ENCODE measurements at regions not wholly inside any gene's neighbourhood (a gene's known extent, or its start where the extent isn't known, plus 50 kb on each side); places are given as distances from the start of the nearest gene placed in this dataset.
"Not testable (repeated sequence)": the region's sequence is repeated elsewhere in the genome, so short reads cannot be mapped to it uniquely, and the experiment has no call there.

DNA sequence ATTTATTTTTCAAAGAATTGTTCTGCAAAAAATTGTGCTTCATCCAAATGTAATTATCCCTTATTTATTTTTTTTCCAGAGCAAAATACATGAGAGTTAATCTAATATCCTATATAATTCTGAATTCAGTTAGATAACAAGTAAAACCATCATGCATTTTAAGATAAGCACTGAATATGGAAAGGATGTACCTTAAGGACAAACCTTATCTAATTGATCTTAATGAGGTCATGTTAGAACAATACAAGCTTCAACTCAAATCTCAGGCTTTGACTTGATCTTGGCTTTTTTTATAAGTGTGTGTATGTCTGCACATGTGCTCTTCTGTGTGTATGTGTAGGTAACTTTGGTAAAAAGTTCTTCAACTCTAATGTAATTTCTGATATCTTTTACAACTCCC is 1828.8 kb downstream of the PCDH9 start:
- no peak overlapping the region for H3K4me3 ChIP-seq (ENCODE audit: low read length)
- no peak for DNase-seq (ENCODE audit: low read depth)
- TF ChIP-seq CTCF (IDR thresholded peaks at IDR 0.05; ENCODE audit: insufficient read depth, low read depth, low read length, missing control alignments): no peak

DNA sequence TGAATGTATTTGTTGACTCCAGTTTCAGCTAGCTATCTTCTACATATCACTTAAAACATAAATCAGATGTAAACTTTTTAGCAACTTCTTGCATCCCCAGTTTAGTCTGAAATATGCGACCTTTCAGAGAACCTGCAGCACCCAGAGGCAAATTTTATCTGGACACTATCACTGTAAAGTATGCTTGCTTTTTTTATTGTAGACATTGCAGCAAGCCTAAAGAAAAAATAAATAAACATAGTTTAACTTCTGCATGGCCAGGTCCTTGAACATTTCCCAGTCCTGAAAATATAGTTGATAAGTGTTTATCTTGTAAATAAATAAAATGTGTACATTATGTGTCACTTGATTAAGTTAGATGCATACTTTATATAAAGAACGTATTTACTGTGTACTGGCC is 1829.4 kb downstream of the PCDH9 start:
- H3K4me3 ChIP-seq (ENCODE audit: low read length): no peak overlapping the region
- no peak for DNase-seq (ENCODE audit: low read depth)
- TF ChIP-seq CTCF (IDR thresholded peaks at IDR 0.05; ENCODE audit: insufficient read depth, low read depth, low read length, missing control alignments): no peak

GRCh38 chr13:65387743-65388347 is 1842.3 kb downstream of the PCDH9 start:
- TF ChIP-seq CTCF (IDR thresholded peaks at IDR 0.05; ENCODE audit: insufficient read depth, low read depth, low read length, missing control alignments): no peak
- no peak overlapping the region for H3K4me3 ChIP-seq (ENCODE audit: low read length)

GRCh38 chr13:65378943-65379519 is 1851.1 kb downstream of the PCDH9 start:
- no peak for TF ChIP-seq CTCF (IDR thresholded peaks at IDR 0.05; ENCODE audit: insufficient read depth, low read depth, low read length, missing control alignments)
- H3K4me3 ChIP-seq (ENCODE audit: low read length): no peak overlapping the region
- peak; percentile 5 for DNase-seq (ENCODE audit: low read depth)

More at GRCh38 chr13:65387743-65388347, 1842.3 kb downstream of the PCDH9 start:
- DNase-seq (ENCODE audit: low read depth): no peak

- TF ChIP-seq CTCF (IDR thresholded peaks at IDR 0.05; ENCODE audit: insufficient read depth, low read depth, low read length, missing control alignments): no peak
- H3K4me3 ChIP-seq (ENCODE audit: low read length): no peak overlapping the region
- DNase-seq (ENCODE audit: low read depth): no peak
Observed at GRCh38 chr13:65378484-65378883, 1851.7 kb downstream of the PCDH9 start.

DNA sequence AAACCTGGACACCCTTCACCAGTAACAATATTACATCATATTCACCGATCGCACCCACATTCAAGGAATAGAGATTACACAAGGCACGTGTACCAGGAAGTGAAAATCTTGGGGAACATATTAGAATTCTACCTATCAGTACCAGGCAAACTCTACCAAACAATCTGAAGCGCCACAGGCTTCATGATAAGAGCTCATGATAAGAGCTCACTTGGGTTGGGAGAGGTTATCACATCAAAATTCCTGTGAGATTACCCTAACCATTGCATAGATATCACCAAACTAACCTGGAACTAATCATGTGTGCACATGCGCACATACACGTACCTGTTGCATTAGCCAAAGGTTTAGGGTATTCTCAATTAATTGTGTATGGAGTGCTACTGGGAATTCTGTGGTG is 1861.3 kb downstream of the PCDH9 start:
- no peak overlapping the region for H3K4me3 ChIP-seq (ENCODE audit: low read length)
- no peak for TF ChIP-seq CTCF (IDR thresholded peaks at IDR 0.05; ENCODE audit: insufficient read depth, low read depth, low read length, missing control alignments)
- no peak for DNase-seq (ENCODE audit: low read depth)

DNA sequence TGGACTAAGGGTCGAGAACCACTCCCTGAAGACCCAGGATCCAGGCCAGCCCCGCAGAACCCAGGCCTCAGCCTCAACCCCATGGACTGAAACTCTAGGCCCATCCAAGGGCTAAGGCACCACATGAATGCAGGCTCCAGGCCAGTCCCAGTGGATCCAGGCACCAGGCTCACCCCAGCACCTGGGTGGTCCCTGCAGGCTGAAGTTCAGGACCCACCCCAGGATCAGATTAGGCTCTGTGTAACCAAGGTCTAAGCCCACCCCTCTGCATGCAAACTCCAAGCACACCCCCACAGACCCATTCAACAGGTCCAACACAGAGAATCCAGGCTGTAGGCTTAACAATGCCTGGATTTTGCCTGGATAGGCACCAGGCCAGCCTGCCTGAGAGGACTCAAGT is 1876.2 kb downstream of the PCDH9 start:
- H3K4me3 ChIP-seq (ENCODE audit: low read length): no peak overlapping the region
- TF ChIP-seq CTCF (IDR thresholded peaks at IDR 0.05; ENCODE audit: insufficient read depth, low read depth, low read length, missing control alignments): no peak
- no peak for DNase-seq (ENCODE audit: low read depth)

GRCh38 chr13:65353150-65353549 is 1877.0 kb downstream of the PCDH9 start:
- not testable (repeated sequence) for DNase-seq (ENCODE audit: low read depth); H3K4me3 ChIP-seq (ENCODE audit: low read length)

Data from epithelial cell of esophagus (primary cell).